ENCODE measurements at regions not wholly inside any gene's neighbourhood (a gene's known extent, or its start where the extent isn't known, plus 50 kb on each side); places are given as distances from the start of the nearest gene placed in this dataset.
"Not testable (repeated sequence)": the region's sequence is repeated elsewhere in the genome, so short reads cannot be mapped to it uniquely, and the experiment has no call there.

GRCh38 chr1:99501871-99502270, 144.0 kb upstream of the PALMD start:
- intact Hi-C loops (cut with micrococcal nuclease), result no loop called here

- intact Hi-C loops (cut with micrococcal nuclease), result no loop called here
Measured at GRCh38 chr1:99502400-99502799, 143.5 kb upstream of the PALMD start.

GRCh38 chr1:99503276-99503747, 142.6 kb upstream of the PALMD start:
- intact Hi-C loops (cut with micrococcal nuclease), result no loop called here

- intact Hi-C loops (cut with micrococcal nuclease), result no loop called here
Measured at GRCh38 chr1:99504287-99504686, 141.6 kb upstream of the PALMD start.

GRCh38 chr1:99506631-99507030, 139.3 kb upstream of the PALMD start:
- intact Hi-C loops (cut with micrococcal nuclease), result no loop called here

- intact Hi-C loops (cut with micrococcal nuclease), result not testable (repeated sequence)
Measured at GRCh38 chr1:99507446-99507845, 138.5 kb upstream of the PALMD start.

- intact Hi-C loops (cut with micrococcal nuclease), result no loop called here
Measured at GRCh38 chr1:99507906-99508732, 137.8 kb upstream of the PALMD start.

- intact Hi-C loops (cut with micrococcal nuclease), result not testable (repeated sequence)
Measured at GRCh38 chr1:99508733-99509445, 137.0 kb upstream of the PALMD start.

GRCh38 chr1:99514823-99515552, 130.9 kb upstream of the PALMD start:
- intact Hi-C loops (cut with micrococcal nuclease), result not testable (repeated sequence)

GRCh38 chr1:99516141-99516540, 129.8 kb upstream of the PALMD start:
- intact Hi-C loops (cut with micrococcal nuclease), result no loop called here

- intact Hi-C loops (cut with micrococcal nuclease), result no loop called here
Measured at GRCh38 chr1:99520121-99520520, 125.8 kb upstream of the PALMD start.

- intact Hi-C loops (cut with micrococcal nuclease), result no loop called here
Measured at GRCh38 chr1:99525331-99525730, 120.6 kb upstream of the PALMD start.

- intact Hi-C loops (cut with micrococcal nuclease), result no loop called here
Measured at GRCh38 chr1:99527078-99527477, 118.8 kb upstream of the PALMD start.

- intact Hi-C loops (cut with micrococcal nuclease), result no loop called here
Measured at GRCh38 chr1:99527545-99527944, 118.4 kb upstream of the PALMD start.

- intact Hi-C loops (cut with micrococcal nuclease), result no loop called here
Measured at GRCh38 chr1:99529002-99529401, 116.9 kb upstream of the PALMD start.

- intact Hi-C loops (cut with micrococcal nuclease), result no loop called here
Measured at GRCh38 chr1:99531578-99532275, 114.2 kb upstream of the PALMD start.

GRCh38 chr1:99532276-99532580, 113.7 kb upstream of the PALMD start:
- intact Hi-C loops (cut with micrococcal nuclease), result no loop called here

GRCh38 chr1:99533909-99534637, 111.8 kb upstream of the PALMD start:
- intact Hi-C loops (cut with micrococcal nuclease), result no loop called here

- intact Hi-C loops (cut with micrococcal nuclease), result no loop called here
Measured at GRCh38 chr1:99534638-99534930, 111.3 kb upstream of the PALMD start.

- intact Hi-C loops (cut with micrococcal nuclease), result no loop called here
Measured at GRCh38 chr1:99535470-99536164, 110.3 kb upstream of the PALMD start.

All from T-helper 2 cell treated with Interferon-gamma antibody and Interleukin-4, amounts not matched to agents 100 ng/mL and 5 ng/mL, for 36 hours (primary cell).